ENCODE measurements at regions not wholly inside any gene's neighbourhood (a gene's known extent, or its start where the extent isn't known, plus 50 kb on each side); places are given as distances from the start of the nearest gene placed in this dataset.

GRCh38 chr4:79850626-79851025 lies 222.4 kb downstream of the ANTXR2 start:
- intact Hi-C loops (cut with DNase I; ENCODE audit: low total_unique reads), result no loop called here
- H3K4me3 ChIP-seq (ENCODE audit: low read depth, poor library complexity, severe bottlenecking), result no peak overlapping the region
- no peak for TF ChIP-seq CTCF (IDR thresholded peaks at IDR 0.05)
- TF ChIP-seq POLR2A (IDR thresholded peaks at IDR 0.05), result no peak
- DNase-seq (ENCODE audit: low spot score in 2 of 2), result no peak
- 55 to 57% methylated on average over 3 of the region's 3 CpGs for WGBS, 2 donors

- intact Hi-C loops (cut with DNase I; ENCODE audit: low total_unique reads), result no loop called here
- TF ChIP-seq CTCF (IDR thresholded peaks at IDR 0.05) (no peak), POLR2A (IDR thresholded peaks at IDR 0.05) (no peak)
- 100% methylated on average over 1 of the region's 1 CpG for WGBS, 2 donors
- no peak for DNase-seq (ENCODE audit: low spot score in 2 of 2)
- no peak overlapping the region for H3K4me3 ChIP-seq (ENCODE audit: low read depth, poor library complexity, severe bottlenecking)
These were observed 224.7 kb downstream of the ANTXR2 start for GRCh38 chr4:79848329-79848728.

GRCh38 chr4:79847411-79847810 lies 225.6 kb downstream of the ANTXR2 start:
- no peak for DNase-seq (ENCODE audit: low spot score in 2 of 2)
- intact Hi-C loops (cut with DNase I; ENCODE audit: low total_unique reads), result no loop called here
- no peak for TF ChIP-seq POLR2A (IDR thresholded peaks at IDR 0.05)
- TF ChIP-seq CTCF (IDR thresholded peaks at IDR 0.05), result no peak
- WGBS, 2 donors, result 60 to 73% methylated on average over 2 of the region's 2 CpGs
- H3K4me3 ChIP-seq (ENCODE audit: low read depth, poor library complexity, severe bottlenecking), result no peak overlapping the region

GRCh38 chr4:79842162-79842561 lies 230.9 kb downstream of the ANTXR2 start:
- no peak for DNase-seq (ENCODE audit: low spot score in 2 of 2)
- intact Hi-C loops (cut with DNase I; ENCODE audit: low total_unique reads), result no loop called here
- no peak overlapping the region for H3K4me3 ChIP-seq (ENCODE audit: low read depth, poor library complexity, severe bottlenecking)
- TF ChIP-seq POLR2A (IDR thresholded peaks at IDR 0.05) (no peak), CTCF (IDR thresholded peaks at IDR 0.05) (no peak)

- 36 to 54% methylated on average over 1 of the region's 1 CpG for WGBS, 2 donors
- no peak for DNase-seq (ENCODE audit: low spot score in 2 of 2)
- intact Hi-C loops (cut with DNase I; ENCODE audit: low total_unique reads), result no loop called here
- TF ChIP-seq POLR2A (IDR thresholded peaks at IDR 0.05) (no peak), CTCF (IDR thresholded peaks at IDR 0.05) (no peak)
- H3K4me3 ChIP-seq (ENCODE audit: low read depth, poor library complexity, severe bottlenecking), result no peak overlapping the region
These were observed 239.2 kb downstream of the ANTXR2 start for GRCh38 chr4:79833857-79834256.

- DNase-seq (ENCODE audit: low spot score in 2 of 2), result no peak
- TF ChIP-seq POLR2A (IDR thresholded peaks at IDR 0.05) (no peak), CTCF (IDR thresholded peaks at IDR 0.05) (no peak)
- no peak overlapping the region for H3K4me3 ChIP-seq (ENCODE audit: low read depth, poor library complexity, severe bottlenecking)
- intact Hi-C loops (cut with DNase I; ENCODE audit: low total_unique reads), result no loop called here
These were observed 241.1 kb downstream of the ANTXR2 start for GRCh38 chr4:79831701-79832514.
